HG03060 (cell line): ENCODE measurements at regions not wholly inside any gene's neighbourhood (a gene's known extent, or its start where the extent isn't known, plus 50 kb on each side); places are given as distances from the start of the nearest gene placed in this dataset.

Source experiments
- ATAC-seq: cut with Tn5 transposase; IDR thresholded peaks from one replicate; pipeline ENCODE4 v1.9.1; 2021; ENCODE audit warnings: low read depth, moderate number of reproducible peaks; ENCODE audit not compliant: unreplicated experiment

DNA sequence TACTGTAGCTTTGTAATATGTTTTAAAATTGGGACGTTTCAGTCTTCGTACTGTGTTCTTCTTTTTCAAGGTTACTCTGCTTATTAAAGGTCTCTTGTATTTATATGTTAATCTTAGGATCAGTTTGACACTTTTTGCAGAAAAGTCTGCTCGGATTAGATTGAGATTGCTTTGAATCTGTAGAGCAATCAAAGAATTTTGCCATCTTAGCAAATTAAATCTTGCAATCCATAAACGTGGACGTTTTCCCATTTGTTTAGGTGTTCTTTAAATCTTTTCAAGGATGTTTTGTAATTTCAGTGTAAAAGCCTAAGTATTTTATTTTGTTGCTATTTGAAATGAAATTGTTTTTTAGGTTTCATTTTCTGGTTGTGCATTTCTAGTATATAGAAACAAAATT, 78.0 kb upstream of the GTSF1L start:
- no peak for ATAC-seq

DNA sequence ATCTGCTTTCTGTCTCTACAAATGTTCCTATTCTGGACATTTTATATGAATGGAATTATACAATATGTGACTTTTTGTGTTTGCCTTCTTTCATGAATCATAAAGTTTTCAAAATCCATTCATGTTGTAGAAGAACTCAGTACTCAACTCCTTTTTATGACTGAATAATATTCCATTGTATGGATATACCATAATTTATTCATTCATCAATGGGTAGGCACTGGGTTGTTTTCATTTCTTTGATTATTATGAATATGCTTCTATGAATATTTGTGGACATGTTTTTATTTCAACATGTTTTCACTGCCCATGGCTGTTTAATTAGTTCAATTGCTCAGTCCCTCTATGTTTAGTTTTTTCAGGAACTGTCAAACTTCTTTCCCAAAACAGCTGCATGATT, 76.5 kb upstream of the GTSF1L start:
- no peak for ATAC-seq

GRCh38 chr20:43800186-43800585, 73.4 kb upstream of the GTSF1L start:
- ATAC-seq = no peak

DNA sequence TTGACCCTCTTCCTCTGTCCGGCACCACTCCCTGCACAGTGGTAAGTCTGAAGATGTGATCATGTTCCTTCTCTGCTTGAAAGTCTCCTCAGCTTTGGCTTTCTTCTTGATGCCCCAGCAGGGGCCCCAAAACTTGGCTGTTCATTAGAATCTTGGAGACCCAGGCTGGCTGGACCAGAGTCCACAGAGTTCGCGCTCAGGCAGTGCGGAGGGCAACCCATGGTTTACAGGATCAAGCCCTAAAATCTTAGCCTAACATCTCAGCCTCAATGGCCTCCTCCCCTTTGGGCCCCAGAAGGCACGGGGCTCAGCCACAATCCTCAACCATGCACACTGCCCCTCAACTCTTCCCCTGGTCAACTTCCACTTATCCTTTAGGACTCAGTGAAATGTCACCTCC, 72.9 kb upstream of the GTSF1L start:
- ATAC-seq = no peak

DNA sequence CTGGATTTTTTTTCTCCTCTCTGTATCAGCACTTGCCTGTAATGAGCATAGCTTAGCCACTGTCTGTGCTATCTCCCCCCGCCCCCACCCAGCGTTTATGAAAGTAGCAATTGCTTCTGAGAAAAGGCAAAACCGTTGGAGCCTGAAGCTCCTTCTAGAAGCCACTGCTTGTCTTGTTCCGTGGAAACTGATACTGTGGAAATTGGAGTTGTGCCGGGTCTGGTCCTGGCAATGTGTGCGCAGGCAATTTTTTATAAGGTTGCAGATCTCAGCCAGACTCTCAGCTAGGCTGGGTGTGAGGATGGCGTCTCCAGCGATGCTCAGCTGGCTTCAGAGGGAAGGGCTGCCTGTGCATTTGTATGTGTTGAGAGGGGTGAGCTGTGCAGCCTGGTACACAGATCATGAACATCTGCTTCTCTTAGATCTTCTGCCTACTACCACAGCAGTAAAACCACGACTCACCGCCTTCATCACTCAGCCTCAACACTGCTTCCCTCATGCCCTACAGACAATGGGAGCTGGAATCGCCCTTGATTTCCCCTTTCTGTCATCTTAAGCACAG, 72.4 kb upstream of the GTSF1L start:
- no peak for ATAC-seq

- no peak for ATAC-seq
These were observed 71.7 kb upstream of the GTSF1L start for GRCh38 chr20:43798291-43799149.

DNA sequence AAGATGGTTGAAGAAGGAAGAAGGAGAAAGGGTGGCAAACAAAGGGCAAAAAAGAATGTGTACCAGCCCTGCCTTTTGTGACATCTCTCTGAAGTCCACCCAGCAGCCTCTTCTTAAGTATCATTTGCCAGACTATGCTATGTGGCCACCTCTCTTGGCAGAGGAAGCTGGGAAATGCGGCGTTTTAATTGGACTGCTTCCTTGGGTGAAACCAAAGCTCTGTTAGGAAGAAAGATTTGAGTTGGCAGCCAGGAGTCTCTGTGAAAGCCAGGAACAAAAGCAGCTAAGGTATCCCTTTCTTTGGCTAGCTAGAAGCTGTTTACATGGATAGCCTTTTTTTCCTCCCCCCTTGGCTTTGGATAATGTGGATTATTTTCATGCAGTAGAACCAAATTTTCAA, 67.5 kb upstream of the GTSF1L start:
- ATAC-seq = no peak

GRCh38 chr20:43789593-43789992, 62.8 kb upstream of the GTSF1L start:
- ATAC-seq = peak; percentile 67

- ATAC-seq = no peak
These were observed 61.1 kb upstream of the GTSF1L start for GRCh38 chr20:43787937-43788336.

DNA sequence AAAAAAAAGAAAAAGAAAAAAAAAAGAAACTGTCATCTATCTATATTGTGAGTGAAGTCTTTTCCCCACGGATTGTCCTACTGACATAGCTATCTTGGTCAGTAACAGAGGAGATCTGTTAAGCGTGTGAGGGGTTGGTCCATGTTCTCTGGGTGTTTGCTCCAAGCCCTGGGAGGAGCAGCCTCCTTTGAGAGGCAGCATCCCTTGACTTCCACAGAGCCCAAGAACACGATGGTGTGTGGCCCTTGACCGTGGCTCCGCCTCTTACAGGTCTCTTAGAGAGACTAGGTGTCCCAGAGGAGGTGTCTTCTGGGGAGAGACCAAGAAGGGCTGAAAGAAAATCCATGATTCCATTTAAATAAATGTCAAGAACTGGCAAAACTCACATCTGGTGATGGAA, 60.1 kb upstream of the GTSF1L start:
- no peak for ATAC-seq

DNA sequence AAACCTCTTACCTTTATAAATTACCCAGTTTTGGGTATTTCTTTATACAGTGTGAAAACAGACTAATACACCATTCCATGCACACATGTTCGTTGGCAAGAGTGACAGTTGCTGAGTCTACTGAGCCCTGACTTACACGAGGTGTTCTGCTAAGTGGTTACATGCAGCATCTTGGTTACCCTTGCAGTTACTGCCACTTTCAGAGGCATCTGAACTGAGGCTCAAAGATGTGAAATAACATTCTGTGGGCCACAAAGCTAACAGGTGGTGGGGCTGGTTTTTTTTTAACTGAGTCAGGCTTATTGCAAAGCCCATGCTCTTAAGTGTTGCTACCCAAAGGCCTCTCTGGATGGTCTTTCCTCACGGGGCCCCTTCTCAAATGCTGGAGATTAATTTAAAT, 54.4 kb upstream of the GTSF1L start:
- ATAC-seq = no peak

- no peak for ATAC-seq
These were observed 51.6 kb upstream of the GTSF1L start for GRCh38 chr20:43778375-43778774.

DNA sequence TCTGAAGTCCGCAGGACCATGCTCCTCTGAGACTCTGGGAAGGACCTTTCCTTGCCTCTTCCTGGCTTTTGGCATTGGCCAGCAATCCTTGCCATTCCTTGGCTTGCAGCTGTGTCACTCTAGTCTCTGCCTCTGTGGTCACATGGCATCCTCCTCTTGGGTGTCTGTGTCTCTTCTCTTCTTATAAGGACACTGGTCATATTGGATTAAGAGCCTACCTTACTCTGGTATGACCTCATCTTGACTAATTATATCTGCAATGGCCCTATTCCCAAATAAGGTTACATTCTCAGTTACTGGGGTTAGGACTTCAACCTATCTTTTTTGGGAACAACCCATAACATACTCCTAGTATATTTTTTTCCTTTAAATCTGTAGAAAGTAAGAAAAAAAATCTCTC, 49.9 kb upstream of the GTSF1L start:
- ATAC-seq = no peak
